ENCODE measurements at regions not wholly inside any gene's neighbourhood (a gene's known extent, or its start where the extent isn't known, plus 50 kb on each side); places are given as distances from the start of the nearest gene placed in this dataset.

DNA sequence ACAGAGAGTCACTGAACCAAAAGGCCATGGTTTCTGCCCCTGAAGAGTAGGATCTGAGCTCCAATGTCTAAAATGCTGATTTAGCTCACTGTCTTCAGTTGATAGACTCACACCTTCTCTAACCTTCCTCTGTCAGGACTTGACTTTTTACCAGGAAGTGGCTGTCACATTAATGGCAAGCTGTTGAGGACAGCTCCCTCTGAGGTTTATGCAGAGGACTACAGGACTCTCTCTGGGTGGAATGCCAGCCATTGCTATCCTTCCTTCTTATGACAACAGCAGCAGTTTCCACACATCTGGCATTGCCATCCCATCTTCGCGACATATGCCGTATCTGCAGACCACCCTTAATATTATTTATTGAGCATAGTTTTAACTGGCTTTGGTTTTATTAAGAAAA is 103.8 kb upstream of the PRICKLE2 start:
- no peaks in the 10 kb centered on the region for H3K4me1 Mint-ChIP-seq (ENCODE audit: low read depth, unreplicated experiment)
- intact Hi-C loops (cut with micrococcal nuclease; ENCODE audit: unreplicated experiment), result no loop called here
- BruUV-seq (replicated peaks), result no TSS peak
- TF ChIP-seq CTCF (IDR thresholded peaks at IDR 0.05; ENCODE audit: unreplicated experiment), result no peak
- no peaks in the 10 kb centered on the region for H3K36me3 Mint-ChIP-seq (ENCODE audit: insufficient read depth, unreplicated experiment)
- H3K4me3 Mint-ChIP-seq (ENCODE audit: low read depth, unreplicated experiment), result no peak overlapping the region
- H3K9me3 Mint-ChIP-seq (ENCODE audit: low read depth, unreplicated experiment), result no peaks in the 10 kb centered on the region
- DNase-seq, result no peak
- CTCF ChIA-PET, result no interaction called here
- H3K27ac Mint-ChIP-seq (ENCODE audit: unreplicated experiment), result no peak overlapping the region
- H3K27me3 Mint-ChIP-seq (ENCODE audit: unreplicated experiment), result no peaks in the 10 kb centered on the region

DNA sequence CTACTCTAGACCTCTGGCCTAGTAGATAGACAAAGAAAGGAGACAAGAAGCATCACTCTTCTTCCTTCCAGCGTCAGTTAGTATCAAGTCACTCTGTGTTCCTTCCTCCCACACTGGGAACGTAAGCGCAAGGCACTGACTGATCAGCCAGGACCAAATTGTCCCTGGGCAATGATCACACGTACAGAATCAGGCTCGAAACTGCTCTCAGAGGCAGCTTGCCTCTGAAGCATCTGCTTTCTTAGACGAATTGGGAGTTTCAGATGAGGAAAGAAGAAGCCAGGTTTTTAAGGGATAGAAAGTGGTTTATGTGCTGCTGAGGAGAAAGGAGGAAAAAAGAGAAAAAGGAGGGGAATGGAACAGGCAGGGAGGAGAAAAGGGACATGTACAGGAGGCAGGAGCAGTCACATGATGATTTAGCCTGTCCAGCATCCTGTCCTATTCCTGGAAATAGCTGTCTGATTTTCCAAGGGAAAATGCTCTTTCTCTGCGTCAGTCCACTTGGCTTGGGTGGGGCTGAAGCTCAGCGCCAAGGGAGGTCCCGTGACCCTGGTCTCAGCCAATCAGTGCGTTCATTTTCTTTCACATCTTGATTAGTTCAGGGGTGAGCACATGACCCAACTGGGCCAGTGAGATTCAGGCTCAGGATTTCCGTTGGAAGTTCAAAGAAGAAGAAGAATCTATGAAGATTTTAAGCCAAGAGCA is 102.0 kb upstream of the PRICKLE2 start:
- intact Hi-C loops (cut with micrococcal nuclease; ENCODE audit: unreplicated experiment), result no loop called here
- Mint-ChIP-seq H3K36me3 (ENCODE audit: insufficient read depth, unreplicated experiment) (no peaks in the 10 kb centered on the region), H3K27me3 (ENCODE audit: unreplicated experiment) (no peaks in the 10 kb centered on the region), H3K4me1 (ENCODE audit: low read depth, unreplicated experiment) (no peaks in the 10 kb centered on the region), H3K9me3 (ENCODE audit: low read depth, unreplicated experiment) (no peaks in the 10 kb centered on the region), H3K4me3 (ENCODE audit: low read depth, unreplicated experiment) (no peak overlapping the region), H3K27ac (ENCODE audit: unreplicated experiment) (no peak overlapping the region)
- TF ChIP-seq CTCF (IDR thresholded peaks at IDR 0.05; ENCODE audit: unreplicated experiment), result no peak
- DNase-seq, result no peak
- BruUV-seq (replicated peaks), result no TSS peak
- CTCF ChIA-PET, result interaction anchor here (0.5 kb wide), 1 partner anchor 70 kb away, joined by 4 read pairs; no protein-coding TSS in a partner anchor

- no peaks in the 10 kb centered on the region for H3K27me3 Mint-ChIP-seq (ENCODE audit: unreplicated experiment)
- H3K4me3 Mint-ChIP-seq (ENCODE audit: low read depth, unreplicated experiment), result no peak overlapping the region
- intact Hi-C loops (cut with micrococcal nuclease; ENCODE audit: unreplicated experiment), result no loop called here
- H3K4me1 Mint-ChIP-seq (ENCODE audit: low read depth, unreplicated experiment), result peaks cover 9% of the 10 kb centered on the region
- no peaks in the 10 kb centered on the region for H3K36me3 Mint-ChIP-seq (ENCODE audit: insufficient read depth, unreplicated experiment)
- CTCF ChIA-PET, result interaction anchor here (0.9 kb wide), 1 partner anchor 18 kb away, joined by 4 read pairs; no protein-coding TSS in a partner anchor
- DNase-seq, result peak; percentile 17
- TF ChIP-seq CTCF (IDR thresholded peaks at IDR 0.05; ENCODE audit: unreplicated experiment), result no peak
- H3K27ac Mint-ChIP-seq (ENCODE audit: unreplicated experiment), result no peak overlapping the region
- no TSS peak for BruUV-seq (replicated peaks)
- no peaks in the 10 kb centered on the region for H3K9me3 Mint-ChIP-seq (ENCODE audit: low read depth, unreplicated experiment)
Measured at GRCh38 chr3:64321747-64322146, 96.5 kb upstream of the PRICKLE2 start.

- TF ChIP-seq CTCF (IDR thresholded peaks at IDR 0.05; ENCODE audit: unreplicated experiment), result no peak
- Mint-ChIP-seq H3K9me3 (ENCODE audit: low read depth, unreplicated experiment) (no peaks in the 10 kb centered on the region), H3K27me3 (ENCODE audit: unreplicated experiment) (no peaks in the 10 kb centered on the region), H3K4me3 (ENCODE audit: low read depth, unreplicated experiment) (no peak overlapping the region), H3K36me3 (ENCODE audit: insufficient read depth, unreplicated experiment) (no peaks in the 10 kb centered on the region), H3K27ac (ENCODE audit: unreplicated experiment) (no peak overlapping the region), H3K4me1 (ENCODE audit: low read depth, unreplicated experiment) (peaks cover 9% of the 10 kb centered on the region)
- no peak for DNase-seq
- intact Hi-C loops (cut with micrococcal nuclease; ENCODE audit: unreplicated experiment), result no loop called here
- CTCF ChIA-PET, result no interaction called here
- no TSS peak for BruUV-seq (replicated peaks)
Measured at GRCh38 chr3:64319391-64319790, 94.1 kb upstream of the PRICKLE2 start.
